ENCODE measurements at regions not wholly inside any gene's neighbourhood (a gene's known extent, or its start where the extent isn't known, plus 50 kb on each side); places are given as distances from the start of the nearest gene placed in this dataset.

DNA sequence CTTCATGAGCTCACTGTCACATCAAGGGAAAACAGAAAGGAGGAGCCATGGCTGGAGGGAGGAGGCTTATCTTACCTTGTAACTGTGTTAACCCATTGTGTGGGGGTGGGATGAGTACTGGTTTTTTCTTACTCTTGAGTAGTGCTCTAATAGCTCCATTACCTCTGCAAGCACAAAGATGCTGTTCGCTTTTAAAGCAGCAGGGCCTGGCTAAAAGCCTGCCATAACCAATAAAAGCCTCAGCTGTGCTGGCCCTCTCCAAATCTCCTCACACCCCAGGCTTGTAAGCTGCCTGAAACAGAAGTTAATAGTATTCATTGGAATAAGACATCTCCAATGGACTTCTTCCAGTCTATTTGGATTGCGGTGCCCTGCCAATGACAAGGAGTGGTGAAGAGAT is 544.1 kb downstream of the TUSC7 start:
- TF ChIP-seq, protein P1, sequence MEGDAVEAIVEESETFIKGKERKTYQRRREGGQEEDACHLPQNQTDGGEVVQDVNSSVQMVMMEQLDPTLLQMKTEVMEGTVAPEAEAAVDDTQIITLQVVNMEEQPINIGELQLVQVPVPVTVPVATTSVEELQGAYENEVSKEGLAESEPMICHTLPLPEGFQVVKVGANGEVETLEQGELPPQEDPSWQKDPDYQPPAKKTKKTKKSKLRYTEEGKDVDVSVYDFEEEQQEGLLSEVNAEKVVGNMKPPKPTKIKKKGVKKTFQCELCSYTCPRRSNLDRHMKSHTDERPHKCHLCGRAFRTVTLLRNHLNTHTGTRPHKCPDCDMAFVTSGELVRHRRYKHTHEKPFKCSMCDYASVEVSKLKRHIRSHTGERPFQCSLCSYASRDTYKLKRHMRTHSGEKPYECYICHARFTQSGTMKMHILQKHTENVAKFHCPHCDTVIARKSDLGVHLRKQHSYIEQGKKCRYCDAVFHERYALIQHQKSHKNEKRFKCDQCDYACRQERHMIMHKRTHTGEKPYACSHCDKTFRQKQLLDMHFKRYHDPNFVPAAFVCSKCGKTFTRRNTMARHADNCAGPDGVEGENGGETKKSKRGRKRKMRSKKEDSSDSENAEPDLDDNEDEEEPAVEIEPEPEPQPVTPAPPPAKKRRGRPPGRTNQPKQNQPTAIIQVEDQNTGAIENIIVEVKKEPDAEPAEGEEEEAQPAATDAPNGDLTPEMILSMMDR (IDR thresholded peaks at IDR 0.05) = no peak
- TF ChIP-seq EP300 (IDR thresholded peaks at IDR 0.05) (no peak), POLR2AphosphoS5 (IDR thresholded peaks at IDR 0.05) (no peak), POLR2A (IDR thresholded peaks at IDR 0.05) (no peak)
